ENCODE measurements at regions not wholly inside any gene's neighbourhood (a gene's known extent, or its start where the extent isn't known, plus 50 kb on each side); places are given as distances from the start of the nearest gene placed in this dataset.
"Not testable (repeated sequence)": the region's sequence is repeated elsewhere in the genome, so short reads cannot be mapped to it uniquely, and the experiment has no call there.

- intact Hi-C loops (cut with DNase I): no loop called here
- DNase-seq: no peak
- no peaks in the 10 kb centered on the region for H3K4me1 ChIP-seq
- TF ChIP-seq CTCF (IDR thresholded peaks at IDR 0.05): no peak
- H3K9ac ChIP-seq (ENCODE audit: low read depth in 2 of 2, low read length in 2 of 2): no peak overlapping the region
- H3K9me3 ChIP-seq: no peaks in the 10 kb centered on the region
- H3K4me3 ChIP-seq: no peak overlapping the region
- no peak overlapping the region for H3K27ac ChIP-seq
- no peaks in the 10 kb centered on the region for H3K27me3 ChIP-seq
- H3K36me3 ChIP-seq: no peaks in the 10 kb centered on the region
These were observed 631.0 kb downstream of the IRS1 start for GRCh38 chr2:226168496-226169160.

DNA sequence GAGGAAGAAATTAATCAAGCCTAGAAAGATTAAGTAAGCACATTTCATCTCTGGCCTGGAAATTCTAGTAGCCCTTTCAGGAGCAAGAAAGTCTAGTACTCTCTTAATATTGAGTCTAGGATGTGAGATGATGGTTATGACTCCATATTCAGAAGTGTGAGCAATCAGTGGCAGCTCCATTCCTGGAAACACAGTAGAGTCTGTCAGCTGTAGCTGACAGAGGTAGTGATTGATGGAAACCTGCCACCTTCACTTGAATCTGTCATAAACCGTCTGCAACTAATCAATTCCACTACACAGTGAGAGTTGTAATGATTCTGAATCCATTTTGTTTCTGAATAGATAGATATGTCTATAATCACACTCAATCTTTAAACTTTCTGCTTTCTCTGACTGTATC lies 635.1 kb downstream of the IRS1 start:
- no peak for TF ChIP-seq CTCF (IDR thresholded peaks at IDR 0.05)
- no peak overlapping the region for H3K27ac ChIP-seq
- no peak overlapping the region for H3K4me3 ChIP-seq
- no peaks in the 10 kb centered on the region for H3K27me3 ChIP-seq
- no peaks in the 10 kb centered on the region for H3K9me3 ChIP-seq
- intact Hi-C loops (cut with DNase I): no loop called here
- no peak for DNase-seq
- no peaks in the 10 kb centered on the region for H3K4me1 ChIP-seq
- H3K36me3 ChIP-seq: no peaks in the 10 kb centered on the region
- no peak overlapping the region for H3K9ac ChIP-seq (ENCODE audit: low read depth in 2 of 2, low read length in 2 of 2)

- intact Hi-C loops (cut with DNase I); H3K9me3 ChIP-seq; H3K9ac ChIP-seq (ENCODE audit: low read depth in 2 of 2, low read length in 2 of 2); H3K4me3 ChIP-seq; H3K27me3 ChIP-seq; DNase-seq; H3K36me3 ChIP-seq; H3K27ac ChIP-seq; H3K4me1 ChIP-seq: not testable (repeated sequence)
These were observed 639.0 kb downstream of the IRS1 start for GRCh38 chr2:226160617-226161016.

GRCh38 chr2:226159875-226160479 lies 639.6 kb downstream of the IRS1 start:
- H3K27me3 ChIP-seq: no peaks in the 10 kb centered on the region
- no peaks in the 10 kb centered on the region for H3K9me3 ChIP-seq
- intact Hi-C loops (cut with DNase I): no loop called here
- no peaks in the 10 kb centered on the region for H3K36me3 ChIP-seq
- H3K27ac ChIP-seq: no peak overlapping the region
- no peak overlapping the region for H3K4me3 ChIP-seq
- TF ChIP-seq CTCF (IDR thresholded peaks at IDR 0.05): no peak
- DNase-seq: no peak
- no peak overlapping the region for H3K9ac ChIP-seq (ENCODE audit: low read depth in 2 of 2, low read length in 2 of 2)
- H3K4me1 ChIP-seq: no peaks in the 10 kb centered on the region

DNA sequence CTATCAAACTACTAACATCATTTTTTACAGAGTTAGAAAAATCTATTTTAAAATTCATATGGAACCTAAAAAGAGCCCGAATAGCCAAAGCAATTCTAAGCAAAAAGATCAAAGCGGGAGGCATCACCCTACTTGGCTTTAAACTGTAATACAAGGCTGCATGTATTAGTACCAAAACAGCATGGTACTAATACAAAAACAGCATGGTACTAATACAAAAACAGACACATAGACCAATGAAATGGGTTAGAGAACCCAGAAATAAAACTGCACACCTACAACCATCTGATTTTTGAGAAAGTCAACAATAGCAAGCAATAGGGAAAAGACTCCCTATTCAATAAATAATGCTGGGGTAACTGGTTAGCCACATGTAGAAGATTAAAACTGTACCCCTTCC lies 640.7 kb downstream of the IRS1 start:
- no peak for DNase-seq
- no peak for TF ChIP-seq CTCF (IDR thresholded peaks at IDR 0.05)
- intact Hi-C loops (cut with DNase I): no loop called here
- Histone ChIP-seq H3K4me1 (no peaks in the 10 kb centered on the region), H3K36me3 (no peaks in the 10 kb centered on the region), H3K27ac (no peak overlapping the region), H3K9me3 (no peaks in the 10 kb centered on the region), H3K9ac (ENCODE audit: low read depth in 2 of 2, low read length in 2 of 2) (no peak overlapping the region), H3K4me3 (no peak overlapping the region), H3K27me3 (no peaks in the 10 kb centered on the region)

DNA sequence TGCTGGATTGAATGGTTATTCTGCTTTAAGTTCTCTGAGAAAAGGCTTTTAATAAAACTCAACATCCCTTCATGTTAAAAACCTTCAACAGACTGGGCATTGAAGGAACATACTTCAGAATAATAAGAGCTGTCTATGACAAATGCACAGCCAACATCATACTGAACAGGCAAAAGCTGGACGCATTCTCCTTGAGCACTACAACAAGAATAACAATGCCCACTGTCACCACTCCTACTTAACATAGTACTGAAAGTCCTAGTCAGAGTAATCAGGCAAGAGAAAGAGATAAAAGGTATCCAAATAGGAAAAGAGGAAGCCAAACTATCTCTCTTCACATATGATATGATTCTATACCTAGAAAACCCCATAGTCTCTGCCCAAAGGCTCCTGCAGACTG lies 641.4 kb downstream of the IRS1 start:
- intact Hi-C loops (cut with DNase I): no loop called here
- no peak for DNase-seq
- Histone ChIP-seq H3K4me3 (no peak overlapping the region), H3K27ac (no peak overlapping the region), H3K4me1 (no peaks in the 10 kb centered on the region), H3K27me3 (no peaks in the 10 kb centered on the region), H3K9ac (ENCODE audit: low read depth in 2 of 2, low read length in 2 of 2) (no peak overlapping the region), H3K9me3 (no peaks in the 10 kb centered on the region), H3K36me3 (no peaks in the 10 kb centered on the region)
- TF ChIP-seq CTCF (IDR thresholded peaks at IDR 0.05): no peak
